CD4-positive, alpha-beta T cell (primary cell): ENCODE measurements at regions not wholly inside any gene's neighbourhood (a gene's known extent, or its start where the extent isn't known, plus 50 kb on each side); places are given as distances from the start of the nearest gene placed in this dataset.

Experiments used
- ATAC-seq: fragments of 200-7000 bp; cut with Tn5 transposase; one replicate; pipeline ENCODE4 v1.10.0; 2022; ENCODE audit warnings: mild to moderate bottlenecking; ENCODE audit not compliant: poor library complexity
- CTCF ChIA-PET: fragments of 350-600 bp; sonication (Branson Sonifier 250); formaldehyde crosslinking; loops from one replicate; lab custom pipeline; 2021; ENCODE audit warnings: antibody characterized with exemption, inconsistent platforms; lab: Charles Lee
- POLR2A ChIA-PET: fragments of 350-600 bp; sonication (Branson Sonifier 250); formaldehyde crosslinking; loops from one replicate; lab custom pipeline; 2021; ENCODE audit warnings: antibody characterized with exemption, inconsistent platforms; lab: Charles Lee
- DNase-seq, 14 experiments: peaks; one replicate each; pipeline ENCODE4 v3.0.0-alpha.2; 2013 to 2020; ENCODE audit warnings: mixed read lengths in 2 of 14
- H3K27ac ChIP-seq, 2 donors: one replicate each; pipeline versions ENCODE4 v1.5.1 to v1.7.0; 2013; ENCODE audit warnings: low read length in 2 of 2, low read depth in 1 of 2, mild to moderate bottlenecking in 1 of 2
- H3K27me3 ChIP-seq, 2 experiments: 1 replicate in 1 of 2; 2 replicates in 1 of 2; pipeline versions ENCODE4 v1.6.1 to v1.7.0; 2013; ENCODE audit warnings: low read length in 2 of 2, control low read depth in 1 of 2, mild to moderate bottlenecking in 1 of 2, moderate library complexity in 1 of 2; ENCODE audit not compliant: insufficient read depth in 2 of 2, control insufficient read depth in 1 of 2
- H3K36me3 ChIP-seq: one replicate; pipeline ENCODE4 v1.6.1; 2013; ENCODE audit warnings: low read length, control low read depth; ENCODE audit not compliant: insufficient read depth
- H3K4me1 ChIP-seq: one replicate; pipeline ENCODE4 v1.6.1; 2013; ENCODE audit warnings: low read length, control low read depth; ENCODE audit not compliant: insufficient read depth
- H3K4me3 ChIP-seq: one replicate; pipeline ENCODE4 v1.5.1; 2013; ENCODE audit warnings: mild to moderate bottlenecking, low read length, moderate library complexity
- H3K9me3 ChIP-seq, 2 experiments: 1 replicate in 1 of 2; 2 replicates in 1 of 2; pipeline versions ENCODE4 v1.6.1 to v1.7.0; 2013; ENCODE audit warnings: low read length in 2 of 2, mild to moderate bottlenecking in 2 of 2, control low read depth in 1 of 2, moderate library complexity in 1 of 2; ENCODE audit not compliant: control insufficient read depth in 1 of 2, insufficient read depth in 1 of 2
- H3K27ac Mint-ChIP-seq: one replicate; pipeline ENCODE4 v1.8.0; 2020; ENCODE audit warnings: mixed read lengths
- H3K27me3 Mint-ChIP-seq: one replicate; pipeline ENCODE4 v1.8.0; 2021; ENCODE audit warnings: mixed read lengths
- H3K36me3 Mint-ChIP-seq: one replicate; pipeline ENCODE4 v1.8.0; 2021; ENCODE audit warnings: low read depth, mixed read lengths
- H3K4me1 Mint-ChIP-seq: one replicate; pipeline ENCODE4 v1.8.0; 2021; ENCODE audit warnings: low read depth, mixed read lengths
- H3K4me3 Mint-ChIP-seq: one replicate; pipeline ENCODE4 v1.8.0; 2020; ENCODE audit warnings: mild to moderate bottlenecking, mixed read lengths
- H3K9me3 Mint-ChIP-seq: one replicate; pipeline ENCODE4 v1.8.0; 2020; ENCODE audit warnings: mixed read lengths
- intact Hi-C, 2 experiments: fragments of 100-400 bp; cut with DNase I in 1 of 2; cut with micrococcal nuclease in 1 of 2; formaldehyde crosslinking; loops; one replicate each; pipeline versions ENCODE4 v1.15.1 to v1.9.0; 2023 to 2025; cut with DNase I, micrococcal nuclease
- TF ChIP-seq, protein P1 (sequence below): fragments of 200-600 bp; IDR thresholded peaks from one replicate; pipeline ENCODE4 v1.8.0; 2022; ENCODE audit warnings: antibody characterized with exemption, mild to moderate bottlenecking

DNA sequence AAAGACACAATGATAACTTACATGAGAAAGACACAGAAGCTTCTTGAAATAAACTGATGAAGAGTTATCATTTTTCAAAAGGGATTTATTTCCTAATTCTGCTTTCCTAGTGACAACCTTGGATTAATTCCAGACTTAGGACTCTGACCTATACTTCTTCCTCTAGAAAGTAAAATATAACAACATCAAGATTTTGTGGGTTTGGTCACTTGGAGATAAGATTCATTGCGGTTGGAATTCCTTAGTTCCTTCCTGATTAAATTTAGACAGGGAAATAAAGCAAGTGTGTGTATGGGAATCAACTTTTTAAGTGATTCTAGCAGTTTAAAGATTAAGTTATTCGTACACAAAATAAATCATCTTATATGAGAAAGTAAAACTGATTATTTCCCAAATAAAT lies 208.4 kb upstream of the CCDC150 start:
- no peak for DNase-seq
- Histone ChIP-seq H3K4me3 (no peak overlapping the region), H3K27ac (no peak overlapping the region), H3K36me3 (no peaks in the 10 kb centered on the region), H3K27me3 (peaks cover 0 to 5% of the 10 kb centered on the region in 2 experiments), H3K9me3 (no peaks in the 10 kb centered on the region), H3K4me1 (no peaks in the 10 kb centered on the region)
- POLR2A ChIA-PET = interaction anchor here (0.6 kb wide), 1 partner anchor 177 kb away, joined by 5 read pairs; no protein-coding TSS in a partner anchor
- H3K27ac Mint-ChIP-seq = no peak overlapping the region
- H3K4me1 Mint-ChIP-seq = peaks cover 6% of the 10 kb centered on the region
- CTCF ChIA-PET = interaction anchor here (1.9 kb wide), 1 partner anchor 46 kb away, joined by 7 read pairs; no protein-coding TSS in a partner anchor
- peaks cover 9% of the 10 kb centered on the region for H3K27me3 Mint-ChIP-seq
- H3K36me3 Mint-ChIP-seq = no peaks in the 10 kb centered on the region
- no peak overlapping the region for H3K4me3 Mint-ChIP-seq
- H3K9me3 Mint-ChIP-seq = no peaks in the 10 kb centered on the region
- ATAC-seq = no peak
- intact Hi-C loops = no loop called here
- TF ChIP-seq, protein P1, sequence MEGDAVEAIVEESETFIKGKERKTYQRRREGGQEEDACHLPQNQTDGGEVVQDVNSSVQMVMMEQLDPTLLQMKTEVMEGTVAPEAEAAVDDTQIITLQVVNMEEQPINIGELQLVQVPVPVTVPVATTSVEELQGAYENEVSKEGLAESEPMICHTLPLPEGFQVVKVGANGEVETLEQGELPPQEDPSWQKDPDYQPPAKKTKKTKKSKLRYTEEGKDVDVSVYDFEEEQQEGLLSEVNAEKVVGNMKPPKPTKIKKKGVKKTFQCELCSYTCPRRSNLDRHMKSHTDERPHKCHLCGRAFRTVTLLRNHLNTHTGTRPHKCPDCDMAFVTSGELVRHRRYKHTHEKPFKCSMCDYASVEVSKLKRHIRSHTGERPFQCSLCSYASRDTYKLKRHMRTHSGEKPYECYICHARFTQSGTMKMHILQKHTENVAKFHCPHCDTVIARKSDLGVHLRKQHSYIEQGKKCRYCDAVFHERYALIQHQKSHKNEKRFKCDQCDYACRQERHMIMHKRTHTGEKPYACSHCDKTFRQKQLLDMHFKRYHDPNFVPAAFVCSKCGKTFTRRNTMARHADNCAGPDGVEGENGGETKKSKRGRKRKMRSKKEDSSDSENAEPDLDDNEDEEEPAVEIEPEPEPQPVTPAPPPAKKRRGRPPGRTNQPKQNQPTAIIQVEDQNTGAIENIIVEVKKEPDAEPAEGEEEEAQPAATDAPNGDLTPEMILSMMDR = no peak

DNA sequence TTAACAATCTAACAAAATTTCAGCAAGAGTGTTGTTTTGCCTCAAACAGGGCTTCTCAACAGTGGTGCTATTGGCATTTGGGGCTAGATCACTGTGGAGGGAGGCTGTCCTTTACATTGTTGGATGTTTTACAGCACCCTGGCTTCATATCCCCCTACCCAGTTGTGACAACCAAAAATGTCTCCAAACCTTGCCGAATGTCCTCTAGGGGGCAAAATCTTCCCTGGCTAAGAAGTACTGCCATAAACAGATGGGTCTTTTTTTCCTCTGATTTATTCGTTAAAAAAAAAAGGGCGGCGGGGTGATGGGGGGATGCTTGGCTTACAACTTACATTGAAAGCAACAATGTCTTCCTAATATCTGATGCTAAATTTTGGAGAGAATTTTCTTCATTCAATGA lies 207.6 kb upstream of the CCDC150 start:
- no peaks in the 10 kb centered on the region for H3K9me3 Mint-ChIP-seq
- H3K27ac Mint-ChIP-seq = no peak overlapping the region
- H3K27me3 ChIP-seq = peaks cover 0 to 5% of the 10 kb centered on the region in 2 experiments
- no peak overlapping the region for H3K4me3 Mint-ChIP-seq
- H3K9me3 ChIP-seq = no peaks in the 10 kb centered on the region
- TF ChIP-seq, protein P1 = no peak
- H3K4me1 Mint-ChIP-seq = peaks cover 6% of the 10 kb centered on the region
- POLR2A ChIA-PET = no interaction called here
- H3K4me1 ChIP-seq = no peaks in the 10 kb centered on the region
- H3K4me3 ChIP-seq = no peak overlapping the region
- DNase-seq = no peak
- intact Hi-C loops = no loop called here
- no peak overlapping the region for H3K27ac ChIP-seq
- ATAC-seq = no peak
- H3K27me3 Mint-ChIP-seq = peaks cover 9% of the 10 kb centered on the region
- CTCF ChIA-PET = no interaction called here
- H3K36me3 ChIP-seq = no peaks in the 10 kb centered on the region
- no peaks in the 10 kb centered on the region for H3K36me3 Mint-ChIP-seq

DNA sequence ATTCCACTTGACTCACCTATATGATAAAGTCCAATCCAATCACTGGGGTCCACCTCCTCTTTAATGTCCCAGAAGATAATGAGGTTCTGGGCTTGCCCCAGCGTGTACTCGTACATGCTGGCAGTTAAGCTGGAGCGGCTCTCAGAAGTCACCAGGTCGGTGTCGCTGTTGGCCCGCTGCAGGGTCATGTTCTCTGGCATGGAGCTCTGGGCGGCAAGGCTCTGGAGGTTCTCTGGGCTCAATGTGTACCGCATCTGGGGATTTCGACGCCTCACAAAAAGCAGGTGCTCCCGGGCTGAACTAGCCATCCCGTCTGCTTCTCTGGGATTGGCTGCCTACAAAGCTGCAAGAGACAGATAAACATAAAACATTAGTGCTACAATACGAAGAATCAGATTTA lies 206.4 kb upstream of the CCDC150 start:
- no peaks in the 10 kb centered on the region for H3K36me3 Mint-ChIP-seq
- no peaks in the 10 kb centered on the region for H3K9me3 Mint-ChIP-seq
- no peak overlapping the region for H3K27ac Mint-ChIP-seq
- H3K36me3 ChIP-seq = no peaks in the 10 kb centered on the region
- H3K4me3 Mint-ChIP-seq = no peak overlapping the region
- H3K27me3 ChIP-seq = peaks cover 0 to 5% of the 10 kb centered on the region in 2 experiments
- no peak overlapping the region for H3K4me3 ChIP-seq
- H3K27me3 Mint-ChIP-seq = peaks cover 9% of the 10 kb centered on the region
- ATAC-seq (no peak), DNase-seq (no peak)
- ChIA-PET CTCF (interaction anchor here (1.3 kb wide), 1 partner anchor 20 kb away, joined by 3 read pairs; no protein-coding TSS in a partner anchor), POLR2A (no interaction called here)
- intact Hi-C loops = no loop called here
- H3K27ac ChIP-seq = no peak overlapping the region
- peaks cover 5% of the 10 kb centered on the region for H3K4me1 Mint-ChIP-seq
- no peaks in the 10 kb centered on the region for H3K4me1 ChIP-seq
- no peaks in the 10 kb centered on the region for H3K9me3 ChIP-seq
- TF ChIP-seq, protein P1 = no peak
